ENCODE measurements at regions not wholly inside any gene's neighbourhood (a gene's known extent, or its start where the extent isn't known, plus 50 kb on each side); places are given as distances from the start of the nearest gene placed in this dataset.

- Histone ChIP-seq H3K79me2 (ENCODE audit: control insufficient read depth, insufficient read depth, low read length) (no peaks in the 10 kb centered on the region), H3K27ac (ENCODE audit: insufficient read depth, low read depth, low read length) (no peak overlapping the region), H3K9me3 (replicated peaks; ENCODE audit: control insufficient read depth, insufficient read depth, low read length) (peaks cover 2% of the 10 kb centered on the region), H3K4me1 (ENCODE audit: control insufficient read depth, extremely low read depth, insufficient read depth, low read length) (no peaks in the 10 kb centered on the region), H3K9me1 (replicated peaks; ENCODE audit: control insufficient read depth, extremely low read depth, insufficient read depth, low read length) (no peaks in the 10 kb centered on the region), H2AFZ (ENCODE audit: low read depth, low read length) (no peak overlapping the region), H3K9ac (replicated peaks; ENCODE audit: extremely low read depth, insufficient read depth, low read length) (no peak overlapping the region), H3K27me3 (ENCODE audit: control insufficient read depth in 2 of 2, insufficient read depth in 2 of 2, low read length in 2 of 2) (no peaks in the 10 kb centered on the region), H4K20me1 (replicated peaks; ENCODE audit: control insufficient read depth, extremely low read depth, insufficient read depth, low read length) (no peaks in the 10 kb centered on the region), H3K4me3 (replicated peaks in 1 of 3; ENCODE audit: insufficient read depth in 1 of 3, low read depth in 1 of 3, low read length in 3 of 3) (no peak overlapping the region), H3K4me2 (ENCODE audit: insufficient read depth, low read length) (no peak overlapping the region), H3K36me3 (ENCODE audit: control insufficient read depth in 2 of 2, extremely low read depth in 1 of 2, insufficient read depth in 2 of 2, low read length in 2 of 2) (no peaks in the 10 kb centered on the region)
- dilution Hi-C loops (cut with MboI; ENCODE audit: extremely low pct_ligation_motif_present, low sequenced_read_pairs) (no loop called here), intact Hi-C loops (cut with micrococcal nuclease) (no loop called here)
- no TSS peak for BruUV-seq (replicated peaks)
- ChIA-PET POLR2A (no interaction called here), CTCF (no interaction called here)
- no peak for DNase-seq (ENCODE audit: low read depth, low spot score)
- no peak for FAIRE-seq
- TF ChIP-seq MAX (IDR thresholded peaks at IDR 0.05; ENCODE audit: insufficient read depth, insufficient read length) (no peak), MYC (IDR thresholded peaks at IDR 0.05; ENCODE audit: low read depth, low read length) (no peak), JUN (IDR thresholded peaks at IDR 0.05; ENCODE audit: borderline replicate concordance, insufficient read depth, insufficient read length, low read depth) (no peak), CTCF (IDR thresholded peaks at IDR 0.05; ENCODE audit: extremely low read depth in 1 of 2, insufficient read depth in 1 of 2, low read depth in 1 of 2, low read length in 2 of 2) (no peak), EZH2 (IDR thresholded peaks at IDR 0.05; ENCODE audit: borderline replicate concordance, low read depth, low read length, severe bottlenecking) (no peak), FOS (IDR thresholded peaks at IDR 0.05; ENCODE audit: borderline replicate concordance, insufficient read depth, low read length) (no peak)
Observed at GRCh38 chr4:57974821-57975220, 864.6 kb upstream of the IGFBP7 start.

GRCh38 chr4:57973819-57974218, 863.6 kb upstream of the IGFBP7 start:
- Histone ChIP-seq H2AFZ (ENCODE audit: low read depth, low read length) (no peak overlapping the region), H3K36me3 (ENCODE audit: control insufficient read depth in 2 of 2, extremely low read depth in 1 of 2, insufficient read depth in 2 of 2, low read length in 2 of 2) (no peaks in the 10 kb centered on the region), H4K20me1 (replicated peaks; ENCODE audit: control insufficient read depth, extremely low read depth, insufficient read depth, low read length) (no peaks in the 10 kb centered on the region), H3K4me1 (ENCODE audit: control insufficient read depth, extremely low read depth, insufficient read depth, low read length) (no peaks in the 10 kb centered on the region), H3K9me3 (replicated peaks; ENCODE audit: control insufficient read depth, insufficient read depth, low read length) (peaks cover 2% of the 10 kb centered on the region), H3K79me2 (ENCODE audit: control insufficient read depth, insufficient read depth, low read length) (no peaks in the 10 kb centered on the region), H3K9ac (replicated peaks; ENCODE audit: extremely low read depth, insufficient read depth, low read length) (no peak overlapping the region), H3K9me1 (replicated peaks; ENCODE audit: control insufficient read depth, extremely low read depth, insufficient read depth, low read length) (no peaks in the 10 kb centered on the region), H3K27me3 (ENCODE audit: control insufficient read depth in 2 of 2, insufficient read depth in 2 of 2, low read length in 2 of 2) (no peaks in the 10 kb centered on the region), H3K4me3 (replicated peaks in 1 of 3; ENCODE audit: insufficient read depth in 1 of 3, low read depth in 1 of 3, low read length in 3 of 3) (no peak overlapping the region), H3K4me2 (ENCODE audit: insufficient read depth, low read length) (no peak overlapping the region), H3K27ac (ENCODE audit: insufficient read depth, low read depth, low read length) (no peak overlapping the region)
- BruUV-seq (replicated peaks): no TSS peak
- dilution Hi-C loops (cut with MboI; ENCODE audit: extremely low pct_ligation_motif_present, low sequenced_read_pairs): no loop called here
- intact Hi-C loops (cut with micrococcal nuclease): no loop called here
- FAIRE-seq: no peak
- ChIA-PET POLR2A (no interaction called here), CTCF (no interaction called here)
- DNase-seq (ENCODE audit: low read depth, low spot score): no peak
- TF ChIP-seq POLR2A (IDR thresholded peaks at IDR 0.05; ENCODE audit: low read depth, low read length): no peak
- no peak for TF ChIP-seq GATA2 (IDR thresholded peaks at IDR 0.05; ENCODE audit: insufficient read depth, insufficient read length, low read depth, low read length)
- TF ChIP-seq JUN (IDR thresholded peaks at IDR 0.05; ENCODE audit: borderline replicate concordance, insufficient read depth, insufficient read length, low read depth): no peak
- no peak for TF ChIP-seq FOS (IDR thresholded peaks at IDR 0.05; ENCODE audit: borderline replicate concordance, insufficient read depth, low read length)
- TF ChIP-seq EZH2 (IDR thresholded peaks at IDR 0.05; ENCODE audit: borderline replicate concordance, low read depth, low read length, severe bottlenecking): no peak
- no peak for TF ChIP-seq MYC (IDR thresholded peaks at IDR 0.05; ENCODE audit: low read depth, low read length)
- no peak for TF ChIP-seq MAX (IDR thresholded peaks at IDR 0.05; ENCODE audit: insufficient read depth, insufficient read length)
- TF ChIP-seq POLR2AphosphoS5 (IDR thresholded peaks at IDR 0.05; ENCODE audit: insufficient read depth, low read depth, low read length): no peak
- TF ChIP-seq CTCF (IDR thresholded peaks at IDR 0.05; ENCODE audit: extremely low read depth in 1 of 2, insufficient read depth in 1 of 2, low read depth in 1 of 2, low read length in 2 of 2): no peak

All from endothelial cell of umbilical vein (primary cell).